ENCODE measurements at regions not wholly inside any gene's neighbourhood (a gene's known extent, or its start where the extent isn't known, plus 50 kb on each side); places are given as distances from the start of the nearest gene placed in this dataset.

DNA sequence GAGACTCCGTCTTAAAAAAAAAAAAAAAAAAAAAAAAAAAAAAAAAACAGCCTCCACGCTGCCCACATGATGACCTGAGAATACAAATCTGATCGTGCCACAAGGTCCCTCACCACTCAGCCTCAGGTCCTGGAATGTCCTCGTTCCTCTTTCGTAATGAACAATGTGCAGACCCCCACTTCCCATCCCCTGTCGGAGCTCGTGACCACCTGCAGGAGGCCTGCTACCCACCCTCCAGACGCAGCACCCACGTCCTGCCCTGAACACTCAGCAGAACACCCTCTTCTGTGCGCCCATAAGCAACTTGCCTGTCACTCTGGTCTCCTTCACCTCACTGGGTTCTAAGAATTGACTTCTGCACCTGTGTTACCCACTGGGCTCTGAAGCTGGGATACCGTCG, 166.4 kb downstream of the KATNAL1 start:
- peaks cover 5% of the 10 kb centered on the region for H3K9me3 ChIP-seq (ENCODE audit: insufficient read depth, low read depth, low read length)
- H3K27me3 ChIP-seq (ENCODE audit: insufficient read depth, low read length): no peaks in the 10 kb centered on the region
- H3K79me2 ChIP-seq (ENCODE audit: insufficient read depth, low read length): no peaks in the 10 kb centered on the region
- TF ChIP-seq EZH2 (IDR thresholded peaks at IDR 0.05; ENCODE audit: insufficient read depth, low read length): no peak
- TF ChIP-seq, protein P1, sequence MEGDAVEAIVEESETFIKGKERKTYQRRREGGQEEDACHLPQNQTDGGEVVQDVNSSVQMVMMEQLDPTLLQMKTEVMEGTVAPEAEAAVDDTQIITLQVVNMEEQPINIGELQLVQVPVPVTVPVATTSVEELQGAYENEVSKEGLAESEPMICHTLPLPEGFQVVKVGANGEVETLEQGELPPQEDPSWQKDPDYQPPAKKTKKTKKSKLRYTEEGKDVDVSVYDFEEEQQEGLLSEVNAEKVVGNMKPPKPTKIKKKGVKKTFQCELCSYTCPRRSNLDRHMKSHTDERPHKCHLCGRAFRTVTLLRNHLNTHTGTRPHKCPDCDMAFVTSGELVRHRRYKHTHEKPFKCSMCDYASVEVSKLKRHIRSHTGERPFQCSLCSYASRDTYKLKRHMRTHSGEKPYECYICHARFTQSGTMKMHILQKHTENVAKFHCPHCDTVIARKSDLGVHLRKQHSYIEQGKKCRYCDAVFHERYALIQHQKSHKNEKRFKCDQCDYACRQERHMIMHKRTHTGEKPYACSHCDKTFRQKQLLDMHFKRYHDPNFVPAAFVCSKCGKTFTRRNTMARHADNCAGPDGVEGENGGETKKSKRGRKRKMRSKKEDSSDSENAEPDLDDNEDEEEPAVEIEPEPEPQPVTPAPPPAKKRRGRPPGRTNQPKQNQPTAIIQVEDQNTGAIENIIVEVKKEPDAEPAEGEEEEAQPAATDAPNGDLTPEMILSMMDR (IDR thresholded peaks at IDR 0.05; ENCODE audit: insufficient read depth, low read depth, low read length): no peak
- peaks cover 7% of the 10 kb centered on the region for H3K9me3 Mint-ChIP-seq (ENCODE audit: unreplicated experiment)
- peaks cover 22% of the 10 kb centered on the region for H3K4me1 ChIP-seq (ENCODE audit: insufficient read depth, low read length)
- no peak overlapping the region for H3K27ac Mint-ChIP-seq (ENCODE audit: unreplicated experiment)
- H3K4me2 ChIP-seq (ENCODE audit: low read length): no peak overlapping the region
- H3K36me3 ChIP-seq (ENCODE audit: insufficient read depth, low read length): no peaks in the 10 kb centered on the region
- H4K20me1 ChIP-seq (ENCODE audit: insufficient read depth, low read length): no peaks in the 10 kb centered on the region
- H3K27me3 Mint-ChIP-seq (ENCODE audit: low read depth, unreplicated experiment): peaks cover 2% of the 10 kb centered on the region
- H3K36me3 Mint-ChIP-seq (ENCODE audit: low read depth, unreplicated experiment): peaks cover 2% of the 10 kb centered on the region
- peaks cover 15% of the 10 kb centered on the region for H3K4me1 Mint-ChIP-seq (ENCODE audit: low read depth, unreplicated experiment)
- no peak overlapping the region for H3K27ac ChIP-seq (ENCODE audit: low read depth, low read length)
- no peak overlapping the region for H3K4me3 Mint-ChIP-seq (ENCODE audit: unreplicated experiment)
- H3K9ac ChIP-seq (ENCODE audit: low read length): no peak overlapping the region
- H2AFZ ChIP-seq (ENCODE audit: low read depth, low read length): no peak overlapping the region
- no peak overlapping the region for H3K4me3 ChIP-seq (ENCODE audit: insufficient read depth, low read depth, low read length)
- DNase-seq (ENCODE audit: low read depth): no peak
- FAIRE-seq: no peak

DNA sequence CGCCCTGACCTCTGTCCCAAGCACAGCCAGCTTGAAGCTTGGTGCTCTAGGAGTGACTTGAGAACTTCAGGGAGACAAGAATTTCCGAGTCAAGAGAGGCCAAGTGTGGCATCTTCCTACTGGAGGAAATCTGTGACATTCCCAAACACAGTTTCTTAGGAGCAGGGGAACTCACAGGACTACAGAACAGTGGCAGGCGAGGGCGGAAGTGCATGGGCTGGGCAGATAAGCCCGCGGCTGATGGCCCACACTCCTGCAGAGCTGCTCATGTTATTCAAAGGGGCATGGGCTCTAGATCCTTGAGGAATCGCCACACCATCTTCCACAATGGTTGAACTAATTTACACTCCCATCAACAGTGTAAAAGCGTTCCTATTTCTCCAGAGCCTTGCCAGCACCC, 168.8 kb downstream of the KATNAL1 start:
- H3K4me1 Mint-ChIP-seq (ENCODE audit: low read depth, unreplicated experiment): peaks cover 21% of the 10 kb centered on the region
- Histone ChIP-seq H2AFZ (ENCODE audit: low read depth, low read length) (no peak overlapping the region), H3K36me3 (ENCODE audit: insufficient read depth, low read length) (no peaks in the 10 kb centered on the region), H3K27me3 (ENCODE audit: insufficient read depth, low read length) (no peaks in the 10 kb centered on the region), H3K79me2 (ENCODE audit: insufficient read depth, low read length) (no peaks in the 10 kb centered on the region), H3K4me3 (ENCODE audit: insufficient read depth, low read depth, low read length) (no peak overlapping the region), H3K4me1 (ENCODE audit: insufficient read depth, low read length) (peaks cover 24% of the 10 kb centered on the region), H3K27ac (ENCODE audit: low read depth, low read length) (no peak overlapping the region), H4K20me1 (ENCODE audit: insufficient read depth, low read length) (no peaks in the 10 kb centered on the region), H3K9me3 (ENCODE audit: insufficient read depth, low read depth, low read length) (no peaks in the 10 kb centered on the region), H3K9ac (ENCODE audit: low read length) (no peak overlapping the region), H3K4me2 (ENCODE audit: low read length) (peak overlapping the region; percentile 30)
- H3K4me3 Mint-ChIP-seq (ENCODE audit: unreplicated experiment): no peak overlapping the region
- no peak for FAIRE-seq
- H3K9me3 Mint-ChIP-seq (ENCODE audit: unreplicated experiment): no peaks in the 10 kb centered on the region
- peaks cover 6% of the 10 kb centered on the region for H3K27me3 Mint-ChIP-seq (ENCODE audit: low read depth, unreplicated experiment)
- DNase-seq (ENCODE audit: low read depth): no peak
- H3K36me3 Mint-ChIP-seq (ENCODE audit: low read depth, unreplicated experiment): peaks cover 2% of the 10 kb centered on the region
- H3K27ac Mint-ChIP-seq (ENCODE audit: unreplicated experiment): no peak overlapping the region
- TF ChIP-seq, protein P1 (IDR thresholded peaks at IDR 0.05; ENCODE audit: insufficient read depth, low read depth, low read length): no peak
- TF ChIP-seq EZH2 (IDR thresholded peaks at IDR 0.05; ENCODE audit: insufficient read depth, low read length): no peak

DNA sequence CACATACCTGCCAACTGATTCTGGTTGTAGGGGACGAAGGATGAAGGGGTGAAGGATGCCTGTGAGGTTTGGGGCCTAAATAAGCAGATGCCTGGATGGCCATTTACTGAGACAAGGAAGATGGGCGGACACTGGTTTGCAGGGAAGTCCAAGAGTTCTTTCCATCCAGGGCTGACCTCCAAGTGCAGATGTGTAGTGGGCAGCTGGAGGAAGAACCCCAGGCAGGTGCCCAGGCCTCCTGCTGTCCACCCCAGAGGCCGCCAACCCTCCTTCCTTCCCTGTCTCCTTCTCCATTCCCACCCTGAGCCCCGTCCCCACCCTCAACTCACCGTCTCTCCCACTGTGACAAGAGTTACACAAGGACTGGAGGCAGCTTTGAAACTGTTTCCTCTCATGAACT, 171.5 kb downstream of the KATNAL1 start:
- FAIRE-seq: no peak

More for the DNA sequence above, 171.5 kb downstream of the KATNAL1 start:
- H3K4me1 Mint-ChIP-seq (ENCODE audit: low read depth, unreplicated experiment): peaks cover 19% of the 10 kb centered on the region
- H3K27me3 Mint-ChIP-seq (ENCODE audit: low read depth, unreplicated experiment): peaks cover 9% of the 10 kb centered on the region
- Histone ChIP-seq H4K20me1 (ENCODE audit: insufficient read depth, low read length) (no peaks in the 10 kb centered on the region), H3K9ac (ENCODE audit: low read length) (no peak overlapping the region), H2AFZ (ENCODE audit: low read depth, low read length) (no peak overlapping the region), H3K79me2 (ENCODE audit: insufficient read depth, low read length) (no peaks in the 10 kb centered on the region), H3K4me1 (ENCODE audit: insufficient read depth, low read length) (peaks cover 14% of the 10 kb centered on the region), H3K27ac (ENCODE audit: low read depth, low read length) (no peak overlapping the region), H3K9me3 (ENCODE audit: insufficient read depth, low read depth, low read length) (no peaks in the 10 kb centered on the region), H3K36me3 (ENCODE audit: insufficient read depth, low read length) (no peaks in the 10 kb centered on the region), H3K4me2 (ENCODE audit: low read length) (no peak overlapping the region), H3K27me3 (ENCODE audit: insufficient read depth, low read length) (no peaks in the 10 kb centered on the region), H3K4me3 (ENCODE audit: insufficient read depth, low read depth, low read length) (no peak overlapping the region)
- H3K4me3 Mint-ChIP-seq (ENCODE audit: unreplicated experiment): no peak overlapping the region
- TF ChIP-seq EZH2 (IDR thresholded peaks at IDR 0.05; ENCODE audit: insufficient read depth, low read length): no peak
- TF ChIP-seq, protein P1 (IDR thresholded peaks at IDR 0.05; ENCODE audit: insufficient read depth, low read depth, low read length): no peak
- no peak for DNase-seq (ENCODE audit: low read depth)
- H3K36me3 Mint-ChIP-seq (ENCODE audit: low read depth, unreplicated experiment): peaks cover 2% of the 10 kb centered on the region
- no peaks in the 10 kb centered on the region for H3K9me3 Mint-ChIP-seq (ENCODE audit: unreplicated experiment)
- no peak overlapping the region for H3K27ac Mint-ChIP-seq (ENCODE audit: unreplicated experiment)

All from astrocyte (in vitro differentiated cells and primary cell).